Activated T-cell treated with anti-CD3 and anti-CD28 coated beads for 24 hours (primary cell): ENCODE measurements at regions not wholly inside any gene's neighbourhood (a gene's known extent, or its start where the extent isn't known, plus 50 kb on each side); places are given as distances from the start of the nearest gene placed in this dataset.
"Not testable (repeated sequence)": the region's sequence is repeated elsewhere in the genome, so short reads cannot be mapped to it uniquely, and the experiment has no call there.

Experiments used
- DNase-seq: peaks from one replicate; pipeline ENCODE4 v3.0.0-alpha.2; 2020; ENCODE audit warnings: low read depth

GRCh38 chr18:2236232-2236631 is 335.1 kb downstream of the METTL4 start:
- DNase-seq, result no peak

GRCh38 chr18:2237706-2238105 is 333.6 kb downstream of the METTL4 start:
- no peak for DNase-seq

- no peak for DNase-seq
Measured at GRCh38 chr18:2240311-2240705, 331.0 kb downstream of the METTL4 start.

- no peak for DNase-seq
Measured at GRCh38 chr18:2244641-2245040, 326.7 kb downstream of the METTL4 start.

GRCh38 chr18:2247101-2247500 is 324.2 kb downstream of the METTL4 start:
- not testable (repeated sequence) for DNase-seq

GRCh38 chr18:2254977-2255376 is 316.3 kb downstream of the METTL4 start:
- no peak for DNase-seq

GRCh38 chr18:2256577-2256976 is 314.7 kb downstream of the METTL4 start:
- no peak for DNase-seq

GRCh38 chr18:2258954-2259353 is 312.4 kb downstream of the METTL4 start:
- no peak for DNase-seq

- DNase-seq, result no peak
Measured at GRCh38 chr18:2263303-2263890, 307.9 kb downstream of the METTL4 start.

- no peak for DNase-seq
Measured at GRCh38 chr18:2274613-2275012, 296.7 kb downstream of the METTL4 start.

- no peak for DNase-seq
Measured at GRCh38 chr18:2281086-2281485, 290.2 kb downstream of the METTL4 start.

GRCh38 chr18:2281523-2282199 is 289.6 kb downstream of the METTL4 start:
- no peak for DNase-seq

- no peak for DNase-seq
Measured at GRCh38 chr18:2293109-2293839, 278.0 kb downstream of the METTL4 start.

GRCh38 chr18:2301316-2301715 is 270.0 kb downstream of the METTL4 start:
- DNase-seq, result no peak

GRCh38 chr18:2302012-2302411 is 269.3 kb downstream of the METTL4 start:
- no peak for DNase-seq

GRCh38 chr18:2302628-2303516 is 268.4 kb downstream of the METTL4 start:
- DNase-seq, result no peak

- DNase-seq, result no peak
Measured at GRCh38 chr18:2303517-2304238, 267.6 kb downstream of the METTL4 start.

GRCh38 chr18:2304378-2305175 is 266.7 kb downstream of the METTL4 start:
- DNase-seq, result no peak

GRCh38 chr18:2306606-2307005 is 264.7 kb downstream of the METTL4 start:
- DNase-seq, result no peak

GRCh38 chr18:2310886-2311285 is 260.4 kb downstream of the METTL4 start:
- DNase-seq, result no peak

- no peak for DNase-seq
Measured at GRCh38 chr18:2312440-2312839, 258.9 kb downstream of the METTL4 start.
